GM18858 (cell line): ENCODE measurements at regions not wholly inside any gene's neighbourhood (a gene's known extent, or its start where the extent isn't known, plus 50 kb on each side); places are given as distances from the start of the nearest gene placed in this dataset.

ENCODE experiments used
- ATAC-seq: cut with Tn5 transposase; IDR thresholded peaks from one replicate; pipeline ENCODE4 v1.9.1; 2021; ENCODE audit not compliant: unreplicated experiment

DNA sequence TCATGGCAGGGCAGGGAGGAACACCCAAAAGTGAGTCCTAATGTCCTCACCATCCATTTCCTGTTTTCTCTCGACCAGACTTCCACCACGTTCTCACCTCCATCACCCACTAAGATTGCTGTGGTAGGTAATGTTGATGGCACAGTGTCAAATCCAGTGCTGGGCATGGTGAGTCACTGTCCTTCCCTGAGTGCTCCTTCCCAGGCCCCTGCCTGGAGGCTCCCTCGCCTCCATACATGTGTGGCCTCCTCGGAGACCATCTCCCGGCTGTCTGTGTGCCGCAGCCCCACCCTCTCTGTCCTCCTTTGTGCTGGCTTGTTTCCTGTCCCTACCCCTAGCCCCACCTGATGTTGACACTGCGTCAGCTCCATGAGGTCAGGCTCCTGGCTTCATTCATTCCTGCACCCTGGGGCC lies 177.5 kb downstream of the SYK start:
- no peak for ATAC-seq

DNA sequence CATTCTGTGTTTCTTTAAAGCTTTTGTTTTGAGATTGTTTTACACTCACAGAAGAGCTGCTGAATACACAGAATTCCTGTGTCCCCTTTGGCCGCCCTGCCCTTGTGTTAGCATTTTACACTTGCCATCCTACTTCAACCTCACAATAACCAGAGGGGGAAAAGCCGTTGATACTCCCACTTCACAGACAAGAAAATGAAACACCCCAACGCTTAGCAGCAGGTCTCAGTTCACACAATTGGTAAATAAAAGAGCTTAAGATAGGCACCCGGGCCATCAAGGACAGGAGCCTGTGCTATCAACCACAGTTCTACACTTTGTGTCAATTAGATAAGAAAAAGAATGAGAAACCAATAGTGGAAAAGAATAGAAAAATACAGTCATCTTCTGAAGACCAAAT lies 178.0 kb downstream of the SYK start:
- ATAC-seq: no peak

DNA sequence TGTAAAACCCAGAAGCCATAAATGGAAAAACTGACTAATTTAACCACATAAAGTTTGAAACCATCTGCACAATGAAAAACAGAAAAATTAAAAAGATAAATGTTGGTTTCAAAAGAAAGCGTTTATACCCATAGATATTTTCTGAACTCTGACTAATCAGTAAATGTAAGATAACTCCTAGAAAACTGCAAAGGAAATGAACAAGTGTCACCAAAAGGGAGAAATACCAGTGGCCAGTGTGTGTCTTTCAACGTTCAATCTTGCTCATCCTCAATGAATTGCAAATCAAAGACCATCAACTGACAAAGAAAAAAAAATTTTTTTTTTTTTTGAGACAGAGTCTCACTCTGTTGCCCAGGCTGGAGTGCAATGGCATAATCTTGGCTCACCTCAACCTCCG lies 180.1 kb downstream of the SYK start:
- no peak for ATAC-seq

DNA sequence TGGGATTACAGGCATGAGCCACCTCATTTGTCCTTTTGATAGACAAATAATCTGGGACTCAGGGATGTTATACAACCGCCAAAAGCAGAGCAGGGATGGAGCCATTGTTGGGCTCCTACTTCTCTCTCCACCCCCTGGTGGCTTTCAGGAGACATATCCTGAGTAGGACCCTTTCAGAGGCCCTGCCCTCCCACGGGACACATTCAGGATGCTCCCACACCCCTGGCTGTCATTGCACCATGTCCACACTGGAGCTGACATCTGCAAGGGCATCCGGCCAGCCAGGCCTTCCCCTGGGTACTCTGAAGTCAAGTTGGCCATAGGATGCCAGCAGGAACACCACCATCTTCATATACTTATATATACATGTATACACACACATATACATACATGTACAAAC lies 181.8 kb downstream of the SYK start:
- ATAC-seq: no peak

DNA sequence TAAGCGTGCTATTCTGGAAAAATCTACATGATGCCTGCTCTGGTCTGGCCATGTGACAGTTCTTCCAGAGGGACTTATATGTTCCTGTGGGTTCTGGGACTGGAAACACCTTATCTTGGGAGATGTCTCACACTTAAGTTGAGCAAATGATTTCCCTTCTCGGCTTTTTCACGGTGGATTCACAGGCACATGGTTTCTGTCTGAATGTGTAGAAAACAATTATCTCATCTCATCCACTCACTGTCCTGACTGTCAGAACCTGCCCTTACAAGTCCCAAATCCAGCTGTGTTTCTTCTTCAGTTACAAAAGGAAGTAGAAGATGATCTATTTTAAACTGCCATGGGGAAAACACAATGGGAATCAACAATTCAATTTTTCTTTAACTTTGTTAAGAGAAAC lies 184.0 kb downstream of the SYK start:
- ATAC-seq: no peak

DNA sequence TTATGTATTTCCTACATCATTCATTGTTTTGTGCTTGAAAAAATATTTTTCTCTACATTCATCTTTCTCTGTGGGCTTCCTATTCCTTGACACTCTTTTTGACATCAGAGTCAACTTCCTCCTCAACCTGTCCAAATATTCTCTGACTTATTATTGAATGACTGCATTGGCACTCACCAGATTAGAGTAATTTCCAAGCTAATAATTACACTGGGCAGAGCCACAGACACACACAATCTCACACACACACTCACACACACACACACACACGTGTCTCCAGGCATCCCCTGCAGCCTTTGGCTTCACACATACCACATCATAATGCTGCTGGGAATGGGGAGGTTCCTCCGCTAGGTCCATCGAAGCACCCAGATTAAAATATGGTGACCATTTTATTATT lies 184.5 kb downstream of the SYK start:
- no peak for ATAC-seq

DNA sequence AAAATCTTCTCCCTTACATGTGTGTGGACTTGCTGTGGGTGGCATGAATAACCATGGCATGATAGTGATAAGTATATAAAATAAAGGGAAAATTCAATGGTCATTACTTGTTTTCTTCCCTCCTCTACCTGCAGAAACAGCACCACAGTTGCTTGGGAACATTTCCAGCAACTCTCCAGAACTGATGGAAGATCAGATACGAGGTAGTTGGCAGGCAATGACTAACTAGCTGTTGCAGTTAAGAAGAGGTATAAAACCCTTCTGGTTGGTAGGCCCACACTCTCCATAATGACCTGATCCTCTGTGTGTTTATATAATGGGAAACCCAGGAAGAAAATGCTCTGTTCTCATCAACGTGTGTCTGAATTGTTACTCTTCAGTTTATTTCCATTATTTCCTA lies 185.9 kb downstream of the SYK start:
- ATAC-seq: no peak

DNA sequence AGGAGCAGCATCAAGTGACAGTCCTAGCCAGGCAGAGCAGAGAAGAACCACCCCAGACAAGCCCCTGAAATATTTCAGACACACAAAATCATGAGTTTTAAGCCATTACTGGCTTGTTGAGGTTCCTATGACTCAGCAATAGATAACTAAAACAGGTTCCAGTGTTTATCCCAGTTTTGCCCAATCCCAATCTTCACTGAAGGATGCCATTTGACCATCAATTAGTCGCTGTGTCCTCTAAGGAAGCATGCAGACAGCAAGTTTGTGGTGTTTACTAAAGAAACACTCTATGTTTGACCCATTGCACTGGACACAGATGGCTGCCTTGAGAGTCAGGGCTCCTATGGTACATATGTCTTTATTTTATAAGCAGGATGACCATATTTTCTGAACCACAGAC lies 186.7 kb downstream of the SYK start:
- no peak for ATAC-seq

DNA sequence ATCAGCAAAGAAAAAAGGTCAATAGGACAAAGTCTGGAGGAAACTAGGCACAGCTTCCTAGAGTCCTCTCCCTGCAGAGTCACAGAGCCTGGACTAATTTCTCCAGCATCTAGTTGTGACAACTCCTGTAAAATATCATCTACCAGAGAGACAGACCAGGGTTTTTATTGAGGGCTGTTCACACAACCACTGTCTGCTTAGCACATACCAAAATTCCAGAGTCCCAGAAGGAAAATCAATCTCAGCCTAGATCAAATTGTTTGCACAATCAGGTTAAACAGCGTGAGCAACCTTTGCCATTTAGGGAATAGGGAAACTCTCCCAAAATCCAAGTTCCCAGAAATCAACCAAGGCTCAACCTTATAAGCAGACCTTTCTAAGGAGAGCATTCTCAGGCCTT lies 190.3 kb downstream of the SYK start:
- no peak for ATAC-seq

DNA sequence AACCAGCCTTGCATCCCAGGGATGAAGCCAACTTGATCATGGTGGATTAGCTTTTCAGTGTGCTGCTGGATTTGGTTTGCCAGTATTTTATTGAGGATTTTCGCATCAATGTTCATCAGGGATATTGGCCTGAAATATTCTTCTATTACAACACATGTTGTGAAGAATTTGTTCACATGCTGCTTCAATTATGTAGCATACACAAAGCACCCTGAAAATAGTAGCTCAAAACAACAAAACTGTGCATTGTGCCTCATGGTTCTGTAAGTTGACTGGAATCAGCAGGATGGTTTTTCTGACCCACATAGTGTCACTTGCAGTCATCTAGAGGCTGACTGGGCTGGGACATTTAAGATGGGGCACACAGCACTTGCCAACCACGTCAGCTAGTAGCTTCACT lies 193.9 kb downstream of the SYK start:
- ATAC-seq: no peak

DNA sequence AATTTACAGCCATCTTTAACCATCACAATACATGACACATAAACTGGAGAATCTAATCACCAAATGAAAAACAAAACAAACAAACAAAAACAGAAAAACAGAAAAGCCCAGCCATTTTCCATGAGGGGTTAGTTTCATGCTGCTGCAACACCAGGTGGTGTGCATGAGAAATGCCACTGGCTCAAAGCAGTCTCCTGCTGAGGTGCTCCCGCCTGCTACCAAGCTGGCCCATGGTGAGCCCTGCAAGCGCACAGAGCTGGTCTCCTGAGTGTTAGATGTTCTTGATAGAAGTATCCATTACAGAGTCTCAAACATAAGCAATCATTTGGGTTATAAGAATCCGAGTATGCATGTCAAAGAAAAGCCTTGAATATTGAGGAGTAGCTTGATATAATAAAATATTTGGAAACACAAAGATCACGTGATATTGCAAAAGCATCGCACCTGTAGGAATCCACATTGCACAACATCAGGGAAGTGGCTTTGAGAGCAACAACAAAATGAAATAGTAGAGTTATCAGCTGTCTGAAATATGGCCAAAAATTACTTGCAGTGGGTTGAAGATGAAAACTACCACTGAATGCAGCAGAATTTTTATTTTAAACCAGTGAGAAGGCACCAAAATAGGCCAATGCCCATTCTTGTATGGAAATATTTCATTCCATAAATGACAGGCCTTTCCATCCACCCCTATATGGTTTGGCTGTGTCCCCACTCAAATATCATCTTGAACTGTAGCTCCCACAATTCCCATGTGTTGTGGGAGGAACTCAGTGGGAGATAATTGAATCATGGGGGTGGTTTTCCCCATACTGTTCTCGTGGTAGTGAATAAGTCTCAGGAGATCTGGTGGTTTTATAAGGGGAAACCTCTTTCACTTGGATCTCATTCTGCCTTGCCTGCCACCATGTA lies 194.8 kb downstream of the SYK start:
- ATAC-seq: no peak

DNA sequence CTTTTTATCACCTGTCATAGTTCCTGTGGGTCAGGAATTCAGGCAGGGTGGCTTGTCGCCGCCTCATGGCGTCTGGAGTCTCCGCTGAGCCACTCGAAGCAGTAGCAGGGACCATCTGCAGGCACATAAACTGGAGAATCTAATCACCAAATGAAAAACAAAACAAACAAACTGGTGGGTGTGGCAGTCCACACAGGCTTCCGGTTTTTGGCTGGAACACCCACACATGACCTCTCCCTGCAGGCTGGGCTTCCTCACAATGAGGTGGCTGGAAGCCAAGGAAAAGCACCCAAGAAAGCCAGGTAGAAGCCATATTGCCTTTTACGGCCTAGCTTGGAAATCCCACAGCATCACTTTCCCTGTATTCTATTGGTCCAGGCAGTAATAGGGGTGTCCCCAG lies 197.0 kb downstream of the SYK start:
- ATAC-seq: no peak

DNA sequence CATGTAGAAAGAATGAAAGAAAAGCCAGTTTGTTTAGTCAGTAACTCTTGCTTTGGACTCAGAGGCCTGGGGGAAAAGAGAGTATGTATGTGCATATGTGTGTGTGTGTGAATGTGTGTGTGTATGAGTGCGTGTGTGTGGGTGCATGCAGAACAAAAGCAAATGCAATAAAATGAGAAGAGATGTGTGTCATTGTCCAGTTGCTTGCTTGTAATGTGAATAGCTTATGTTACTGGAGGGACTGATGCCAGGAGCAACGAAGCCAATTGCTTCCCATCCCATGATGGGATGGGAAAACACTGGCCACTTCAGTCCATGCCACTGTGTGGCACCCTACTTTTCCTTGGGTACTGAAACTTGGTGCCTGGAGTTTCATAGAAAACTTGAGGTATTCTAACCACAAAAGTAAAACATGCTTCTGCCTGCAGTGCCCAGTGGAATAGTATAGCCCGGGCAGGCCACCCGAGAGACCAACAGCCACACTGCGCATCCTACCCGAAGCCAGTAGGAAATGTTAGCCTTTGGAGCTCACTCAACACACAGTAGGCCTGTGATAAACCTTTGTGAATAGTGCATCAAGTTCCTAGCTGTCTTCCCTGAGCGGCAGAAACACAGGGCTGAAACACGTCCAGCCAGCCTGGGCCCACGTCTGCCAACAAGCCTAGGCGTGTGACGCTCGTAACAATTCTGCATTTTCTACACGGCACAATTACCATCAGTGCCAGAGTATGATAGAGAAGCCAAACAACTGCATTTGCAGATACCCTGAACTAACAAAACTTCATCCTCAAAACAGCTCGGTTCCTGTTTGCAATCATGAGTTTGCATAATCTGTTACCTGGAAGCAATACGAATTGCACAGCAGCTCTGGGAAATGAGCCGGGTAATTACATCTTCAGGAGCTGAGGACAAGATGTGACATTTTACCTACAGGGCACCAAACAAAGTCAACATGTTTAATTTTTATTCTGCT lies 198.1 kb downstream of the SYK start:
- ATAC-seq: no peak

DNA sequence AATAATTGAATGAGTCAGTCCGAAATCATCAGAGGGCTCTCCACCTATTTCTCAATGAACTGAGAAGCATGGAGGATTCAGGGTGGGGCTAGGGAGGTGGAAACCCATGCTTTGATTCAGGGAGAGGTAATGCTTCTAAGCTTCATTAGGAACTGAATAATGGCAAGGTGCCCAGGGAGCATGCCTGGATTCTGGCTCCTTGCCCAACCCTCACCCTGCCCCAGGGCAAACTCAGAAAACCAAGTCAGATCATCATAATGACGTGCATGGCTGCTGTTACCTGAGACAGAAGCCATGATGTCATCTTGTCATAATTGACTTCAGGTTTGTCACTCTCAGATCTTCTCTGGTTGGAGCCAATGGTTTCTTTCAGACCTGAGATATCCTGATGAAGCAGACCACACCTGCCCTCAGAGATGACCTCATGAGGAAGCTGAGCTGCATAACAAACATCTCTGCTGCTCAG lies 199.6 kb downstream of the SYK start:
- no peak for ATAC-seq

DNA sequence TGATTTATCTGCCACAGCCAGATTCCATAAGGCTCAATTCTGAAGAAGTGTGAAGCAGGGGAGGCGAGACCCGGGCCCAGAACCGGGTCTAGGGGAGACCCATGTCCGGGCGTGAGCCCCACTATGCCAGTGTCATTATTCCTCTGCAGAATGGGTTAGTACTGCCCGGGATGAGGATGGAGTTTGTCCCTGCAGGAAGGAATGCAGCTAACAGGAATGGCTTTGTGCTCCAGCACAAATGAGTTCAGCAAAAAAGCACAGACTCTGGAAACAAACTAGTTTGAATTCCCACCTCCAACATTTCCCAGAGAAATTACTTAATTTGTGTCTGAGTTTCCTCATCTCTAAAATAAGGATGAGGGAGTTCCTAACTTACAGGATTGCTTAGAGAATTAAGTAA lies 202.9 kb downstream of the SYK start:
- ATAC-seq: no peak

DNA sequence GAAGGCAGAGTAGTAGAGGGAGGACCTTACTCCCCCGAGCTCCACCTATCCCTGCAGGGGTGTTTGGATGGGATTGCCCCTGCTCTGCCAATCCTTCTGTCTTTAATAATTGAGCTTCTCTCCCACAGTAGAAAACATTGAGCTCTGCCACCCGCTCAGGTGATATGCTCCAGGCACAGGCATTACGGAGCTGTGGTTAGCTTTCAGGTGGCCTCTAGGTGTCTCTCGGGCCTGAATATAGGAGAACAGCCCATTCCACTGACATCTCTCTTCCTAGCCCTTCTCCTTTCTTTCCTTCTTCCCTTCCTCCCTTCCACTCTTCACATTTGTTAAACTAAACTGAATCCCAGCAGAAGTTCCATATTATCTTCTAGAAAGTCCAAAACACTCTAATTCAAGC lies 203.4 kb downstream of the SYK start:
- ATAC-seq: no peak

DNA sequence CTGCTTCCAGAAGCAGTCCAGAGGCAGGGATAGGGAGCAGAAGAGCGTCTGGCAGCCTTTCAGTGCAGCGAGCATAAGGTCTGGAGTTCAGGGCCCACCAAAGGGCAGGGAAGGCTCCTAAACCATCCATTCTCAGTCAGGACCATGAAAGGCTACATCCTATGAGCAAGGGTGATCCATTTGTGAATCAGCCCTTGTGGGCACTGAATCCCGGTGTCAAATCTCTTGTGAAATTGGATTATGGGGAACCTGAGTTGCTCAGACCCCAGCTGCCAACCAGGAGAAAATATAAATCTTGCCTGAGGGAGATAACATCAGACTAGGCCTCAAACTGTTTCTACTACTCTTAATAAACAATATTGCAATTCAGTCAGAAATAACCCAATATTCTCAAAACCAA lies 204.4 kb downstream of the SYK start:
- ATAC-seq: no peak

DNA sequence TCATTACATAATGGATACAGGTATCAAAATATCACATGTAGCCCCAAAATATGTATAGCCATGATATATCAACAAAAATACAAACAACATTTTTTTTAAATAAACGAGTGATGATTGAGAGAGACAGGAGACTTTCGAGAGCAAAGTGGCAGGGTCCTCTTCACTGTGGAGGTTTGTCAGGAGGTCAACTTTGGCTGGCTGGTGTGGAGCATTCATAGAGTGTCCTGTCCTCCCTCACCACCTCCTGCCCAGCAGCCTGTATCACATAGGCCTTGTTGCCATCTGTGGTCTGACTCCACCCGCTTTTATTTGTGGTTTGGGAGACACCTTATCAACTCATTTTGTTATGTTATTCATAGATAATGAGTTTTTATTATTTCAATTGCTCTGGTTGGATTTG lies 206.9 kb downstream of the SYK start:
- no peak for ATAC-seq

DNA sequence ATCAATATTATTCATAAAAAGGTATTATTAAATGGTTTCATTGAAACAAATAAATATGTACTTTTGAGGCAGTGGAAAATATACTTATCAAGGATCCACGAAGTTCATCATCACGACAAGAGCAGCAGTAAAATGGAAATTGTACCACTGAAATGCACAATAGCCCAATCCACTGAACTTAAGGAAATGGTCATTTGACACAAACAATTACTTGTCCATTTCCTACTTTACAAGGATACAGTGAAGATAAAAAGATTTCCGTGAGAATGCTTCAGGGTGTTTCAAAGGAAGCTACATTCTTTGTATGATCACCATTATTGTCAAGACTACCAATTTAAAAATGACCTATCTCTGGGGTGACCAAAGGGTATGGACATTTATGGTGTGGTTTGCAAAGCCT lies 210.3 kb downstream of the SYK start:
- ATAC-seq: no peak

DNA sequence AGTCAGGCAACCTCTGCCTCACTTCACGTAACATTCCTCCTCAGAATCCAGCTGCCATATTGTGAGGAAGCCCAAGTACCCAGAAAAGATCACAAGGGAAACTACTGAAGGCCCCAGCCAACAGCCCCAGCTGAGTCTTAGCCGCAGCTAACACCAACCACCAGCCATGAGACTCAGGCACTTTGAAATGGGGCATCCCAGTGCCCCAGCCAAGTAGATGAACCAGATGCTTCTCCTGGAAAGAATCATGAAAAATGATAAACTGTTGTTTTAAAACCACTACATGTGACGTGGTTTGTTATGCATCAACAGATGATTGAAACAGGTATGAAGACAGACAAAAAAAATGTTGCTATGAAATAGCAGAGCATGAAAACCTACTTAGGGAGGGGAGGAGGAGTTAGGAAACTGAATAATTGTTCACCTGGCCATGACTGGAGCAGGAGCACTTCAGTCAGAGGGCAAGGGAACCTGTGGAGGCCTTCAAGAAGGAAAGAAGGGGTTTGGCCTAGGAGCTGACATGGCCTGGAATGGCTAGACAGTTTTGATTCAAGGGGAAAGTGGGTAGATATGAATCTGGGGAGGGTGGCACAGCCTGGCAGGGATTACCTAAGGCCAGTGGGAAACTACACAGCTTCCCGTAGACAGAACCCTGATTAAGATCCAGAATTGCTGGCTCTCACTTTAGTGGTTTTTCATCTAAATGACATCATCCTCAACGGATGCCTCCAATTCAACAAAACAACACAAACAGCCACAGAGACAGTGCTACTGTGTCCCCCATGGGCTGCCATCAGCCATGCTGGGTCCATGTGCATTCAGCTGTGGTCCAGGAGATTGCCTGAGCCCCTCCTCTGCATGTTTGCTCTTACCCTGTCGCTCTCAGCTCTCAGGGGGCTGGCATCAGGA lies 211.6 kb downstream of the SYK start:
- no peak for ATAC-seq

DNA sequence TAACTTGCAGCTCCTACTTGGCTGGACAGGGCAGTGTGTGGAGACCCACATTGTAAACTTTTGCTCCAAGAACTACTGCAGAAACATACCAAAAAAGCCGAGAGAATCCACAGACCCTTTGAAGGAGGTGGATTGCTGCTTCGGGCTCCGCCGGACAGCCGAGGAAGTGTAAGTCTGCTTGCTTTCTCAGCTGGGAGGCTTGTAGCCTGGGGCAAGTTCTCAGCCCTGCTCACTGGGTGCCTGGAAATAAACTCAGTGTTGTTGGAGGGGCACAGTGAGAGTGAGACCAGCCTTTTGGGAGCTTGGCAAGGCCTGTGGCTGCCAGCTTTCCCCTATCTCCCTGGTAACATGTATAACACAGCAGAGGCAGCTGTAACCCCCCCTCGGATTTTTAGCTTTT lies 215.6 kb downstream of the SYK start:
- no peak for ATAC-seq
